Activated T-cell treated with anti-CD3 and anti-CD28 coated beads, Interleukin-2, amount 50 U/mL, for 1 hour (primary cell): ENCODE measurements at regions not wholly inside any gene's neighbourhood (a gene's known extent, or its start where the extent isn't known, plus 50 kb on each side); places are given as distances from the start of the nearest gene placed in this dataset.

Experiments used
- DNase-seq: peaks from one replicate; pipeline ENCODE4 v3.0.0-alpha.2; 2020

DNA sequence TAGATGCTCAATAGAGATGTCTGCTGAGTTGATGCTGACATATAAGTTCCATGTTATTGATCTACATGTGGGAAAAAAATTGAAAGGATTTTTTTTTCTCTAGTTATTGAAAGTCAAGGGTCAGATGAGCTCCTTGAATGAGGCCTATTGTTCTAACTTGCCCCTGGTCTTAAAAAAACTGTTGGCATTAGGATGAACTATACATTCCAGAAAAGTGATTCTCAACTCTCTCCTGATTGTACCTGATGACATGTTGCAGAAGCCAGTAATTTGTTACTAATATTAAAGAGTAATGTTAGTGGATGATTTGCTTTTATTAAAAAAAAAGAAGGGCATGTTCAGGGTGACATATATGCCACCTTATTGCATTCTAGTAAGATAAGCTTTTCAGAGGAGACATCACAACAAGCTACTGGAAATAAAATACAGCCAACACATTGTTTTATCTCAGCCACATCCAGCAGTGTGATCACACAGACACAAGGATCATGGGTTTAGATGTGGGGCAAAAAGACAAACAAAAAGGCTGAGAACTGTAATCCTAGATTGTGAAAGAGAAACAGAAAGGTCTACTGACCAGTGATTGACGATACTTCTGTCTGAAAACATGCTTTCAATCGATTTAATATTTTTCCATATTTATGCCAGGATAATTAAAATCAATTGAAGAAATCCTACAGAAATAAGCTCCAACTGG, 1314.1 kb upstream of the C9orf72 start:
- no peak for DNase-seq

DNA sequence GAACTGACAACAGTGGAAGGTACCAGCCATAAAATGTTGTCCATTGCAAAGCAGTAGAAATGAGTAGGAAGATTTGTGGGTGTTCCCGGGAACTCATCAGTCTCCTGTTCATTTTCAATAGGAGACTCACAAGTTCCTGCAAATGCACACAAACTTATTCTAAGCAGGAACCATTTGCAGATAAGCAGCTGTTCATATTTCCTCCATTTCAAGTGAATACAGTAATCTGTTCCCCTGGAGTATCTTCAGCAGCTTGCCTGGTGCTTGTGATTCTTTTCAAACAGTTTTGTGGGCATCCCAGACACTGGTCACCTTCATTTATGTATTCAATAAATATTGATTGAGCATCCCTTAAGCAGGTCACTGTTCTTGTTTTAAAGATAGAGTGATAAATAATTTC, 1315.5 kb upstream of the C9orf72 start:
- DNase-seq: no peak

GRCh38 chr9:28892538-28892937, 1319.3 kb upstream of the C9orf72 start:
- DNase-seq: no peak

DNA sequence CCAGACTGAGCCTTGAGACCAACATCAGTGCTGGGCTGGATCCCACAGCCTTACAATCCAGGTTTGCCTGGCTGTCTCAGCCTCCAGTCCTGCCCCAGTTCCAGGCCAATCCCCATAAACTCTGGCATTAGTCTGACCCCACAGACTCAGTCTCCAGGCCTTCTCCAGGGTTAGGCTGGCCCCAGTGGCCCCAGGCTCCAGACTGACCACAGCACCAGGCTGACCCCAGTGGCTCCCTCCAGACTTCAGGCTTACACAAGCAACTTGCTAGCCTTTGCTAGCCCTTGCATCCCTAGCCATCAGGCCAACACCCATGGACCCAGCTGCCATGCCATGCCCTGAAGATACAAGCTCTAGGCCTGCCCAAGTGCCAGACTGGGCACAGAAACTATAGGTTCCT, 1326.0 kb upstream of the C9orf72 start:
- DNase-seq: no peak

DNA sequence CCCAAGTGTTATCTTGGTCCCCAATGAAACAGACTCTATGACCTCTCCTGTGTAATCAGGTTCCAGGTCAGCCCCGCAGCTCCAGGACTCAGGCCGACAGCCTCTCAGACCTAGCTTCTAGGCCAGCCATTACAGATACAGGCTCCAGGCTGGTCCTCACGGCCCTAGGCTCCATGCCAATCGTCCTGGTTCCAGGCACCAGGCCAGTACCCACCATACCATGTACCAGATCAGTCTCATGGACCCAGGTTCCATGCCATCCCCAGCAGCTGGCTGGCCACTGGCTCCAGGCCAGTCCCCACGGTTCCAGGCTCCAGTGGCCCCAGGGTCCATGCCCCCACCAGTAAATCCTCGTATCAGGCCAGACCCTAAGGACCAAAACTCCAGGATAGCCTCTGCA, 1326.6 kb upstream of the C9orf72 start:
- no peak for DNase-seq

GRCh38 chr9:28900406-28900805, 1327.1 kb upstream of the C9orf72 start:
- no peak for DNase-seq

DNA sequence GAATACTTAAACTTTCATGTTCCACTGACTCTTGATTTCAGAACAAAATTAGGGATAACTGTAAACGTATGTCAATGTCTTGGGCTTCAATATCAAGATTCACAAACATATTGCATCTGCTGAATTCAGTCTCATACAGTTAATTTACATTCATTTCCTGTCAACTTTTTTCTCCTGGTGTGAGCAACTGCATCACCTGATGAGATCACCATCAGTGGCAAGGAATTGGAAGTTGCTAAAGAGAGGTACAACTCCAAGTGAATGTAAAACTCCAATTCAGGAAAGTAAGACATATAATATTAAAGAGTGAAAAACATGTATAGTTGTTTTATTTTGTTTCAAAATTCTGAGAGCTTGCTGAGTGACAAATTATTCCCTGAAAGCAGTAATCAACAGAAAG, 1336.2 kb upstream of the C9orf72 start:
- no peak for DNase-seq

- DNase-seq: no peak
These were observed 1339.3 kb upstream of the C9orf72 start for GRCh38 chr9:28912621-28913020.

DNA sequence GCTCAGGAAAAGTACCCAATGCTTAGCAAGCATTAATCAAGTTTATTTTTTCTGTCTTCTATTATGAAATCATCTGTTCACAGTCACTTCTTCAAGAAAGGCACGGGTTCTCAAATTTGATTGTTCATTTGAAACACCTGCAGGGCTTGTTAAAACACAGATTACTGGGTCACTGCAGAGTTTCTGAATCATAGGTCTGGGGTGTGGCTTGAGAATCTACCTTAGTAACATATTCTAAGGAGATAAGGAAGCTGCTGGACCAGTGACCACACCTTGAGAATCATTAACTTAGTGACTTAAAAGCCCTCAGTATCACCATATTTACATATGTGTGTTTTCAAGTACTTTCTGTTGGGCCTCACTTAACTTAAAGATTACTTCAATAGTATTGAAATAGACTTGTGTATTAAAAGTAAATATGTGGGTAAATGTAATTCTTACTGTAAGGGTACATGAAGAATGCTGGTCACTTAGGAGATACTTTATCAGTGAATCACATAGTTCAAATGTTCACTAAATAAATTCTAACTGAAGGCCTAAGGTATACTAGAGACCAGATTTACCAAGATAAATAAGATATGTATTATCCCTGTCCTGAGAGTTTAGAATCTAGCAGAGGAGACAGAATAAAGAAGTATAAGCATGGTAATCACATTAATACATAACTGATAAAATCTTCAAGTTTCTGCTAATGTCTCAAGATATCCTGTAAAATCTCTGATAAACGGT, 1342.1 kb upstream of the C9orf72 start:
- no peak for DNase-seq

GRCh38 chr9:28916348-28916747, 1343.1 kb upstream of the C9orf72 start:
- no peak for DNase-seq

GRCh38 chr9:28921857-28922500, 1348.7 kb upstream of the C9orf72 start:
- DNase-seq: no peak

DNA sequence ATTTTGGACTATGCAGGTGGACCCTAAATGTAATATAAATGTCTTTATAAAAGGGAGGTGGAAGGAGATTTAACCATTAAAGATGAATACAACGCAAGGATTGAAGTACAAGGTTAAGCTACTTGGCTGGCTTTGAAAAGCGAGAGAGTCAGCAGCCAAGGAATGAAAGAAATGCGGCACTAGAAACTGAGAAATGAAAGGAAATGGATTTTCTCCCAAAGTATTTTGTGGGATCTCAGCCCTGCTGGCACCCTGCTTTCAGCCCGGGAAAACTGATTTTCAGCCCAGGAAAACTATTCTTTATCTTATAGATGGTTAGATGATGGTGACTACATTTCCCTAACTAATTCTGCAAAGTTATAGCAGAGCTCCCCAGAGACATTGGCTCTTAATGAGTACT, 1349.6 kb upstream of the C9orf72 start:
- no peak for DNase-seq

DNA sequence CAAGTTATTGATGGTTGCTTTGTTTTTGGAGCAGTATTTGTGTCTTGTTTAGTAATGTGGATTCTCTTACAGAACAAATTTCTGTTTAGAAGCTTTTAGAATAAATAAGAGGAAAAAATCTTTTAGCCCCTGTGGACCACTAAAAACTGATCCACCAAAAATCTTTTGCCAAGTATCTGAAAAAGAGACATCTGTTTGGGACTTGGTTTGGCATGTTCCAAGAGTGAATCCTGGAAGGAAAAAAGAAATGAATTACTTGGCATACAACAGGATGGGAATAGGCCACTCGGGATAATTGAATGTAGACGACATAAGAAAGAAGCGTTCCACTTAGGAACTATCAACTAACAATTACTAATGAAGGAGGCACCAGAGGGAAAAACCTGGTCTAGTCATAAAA, 1350.1 kb upstream of the C9orf72 start:
- no peak for DNase-seq

GRCh38 chr9:28925157-28925556, 1351.9 kb upstream of the C9orf72 start:
- DNase-seq: no peak

DNA sequence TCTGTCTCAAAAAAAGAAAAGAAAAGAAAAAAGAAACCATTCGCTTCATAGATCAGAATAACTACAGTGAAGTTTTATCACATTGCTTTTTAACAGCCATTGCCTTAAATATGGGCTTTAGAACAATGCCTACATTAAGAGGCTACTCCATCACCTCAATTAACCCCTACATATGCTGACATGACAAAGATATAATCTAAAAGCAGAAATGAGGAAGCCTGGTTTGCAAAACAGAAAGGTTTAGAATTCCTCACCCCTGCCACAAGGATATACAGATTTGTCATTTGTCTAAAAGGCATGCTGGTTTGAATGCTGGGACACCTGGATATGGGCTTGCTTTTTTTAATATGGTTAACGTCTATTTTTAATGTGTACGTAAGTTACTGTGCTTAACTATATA, 1353.0 kb upstream of the C9orf72 start:
- no peak for DNase-seq

- no peak for DNase-seq
These were observed 1354.4 kb upstream of the C9orf72 start for GRCh38 chr9:28927691-28928090.

DNA sequence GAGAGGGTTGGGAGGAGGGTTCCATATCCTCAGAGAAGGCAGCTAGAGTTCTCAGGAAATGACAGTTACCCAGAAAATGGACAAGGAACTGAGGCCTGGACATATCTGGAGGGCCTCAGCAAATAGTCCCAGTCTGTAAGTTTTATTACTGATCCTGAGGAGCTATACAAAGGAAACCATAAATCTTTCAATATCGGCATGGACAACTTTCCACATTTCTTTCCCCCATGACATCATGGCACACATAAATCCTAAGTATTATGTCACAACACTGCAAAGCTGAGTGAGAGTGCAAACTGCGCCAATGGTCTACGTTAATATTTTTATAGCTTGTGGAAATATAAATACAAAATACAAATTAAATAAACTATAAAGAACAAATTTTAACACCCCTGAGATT, 1356.2 kb upstream of the C9orf72 start:
- DNase-seq: no peak

GRCh38 chr9:28930766-28931165, 1357.5 kb upstream of the C9orf72 start:
- DNase-seq: no peak

GRCh38 chr9:28934111-28934510, 1360.8 kb upstream of the C9orf72 start:
- no peak for DNase-seq

DNA sequence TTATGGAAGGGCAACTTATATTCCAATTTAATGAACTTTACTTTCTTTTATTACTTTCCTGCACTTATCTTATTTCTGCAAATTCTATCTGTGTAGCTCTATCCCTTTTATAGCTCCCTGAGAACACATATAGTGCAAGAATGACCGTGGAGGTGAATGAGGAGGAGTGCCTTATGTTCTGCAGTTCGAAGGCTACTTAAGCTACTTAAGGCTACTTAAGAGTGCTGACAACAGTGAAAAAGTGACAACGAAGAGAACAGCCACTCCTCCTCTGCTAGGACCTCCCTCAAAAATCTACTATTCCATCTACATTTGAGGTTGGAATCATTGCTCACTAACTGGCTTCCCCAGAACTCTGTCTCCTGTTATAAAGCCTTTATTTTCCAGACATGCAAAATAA, 1365.7 kb upstream of the C9orf72 start:
- no peak for DNase-seq

DNA sequence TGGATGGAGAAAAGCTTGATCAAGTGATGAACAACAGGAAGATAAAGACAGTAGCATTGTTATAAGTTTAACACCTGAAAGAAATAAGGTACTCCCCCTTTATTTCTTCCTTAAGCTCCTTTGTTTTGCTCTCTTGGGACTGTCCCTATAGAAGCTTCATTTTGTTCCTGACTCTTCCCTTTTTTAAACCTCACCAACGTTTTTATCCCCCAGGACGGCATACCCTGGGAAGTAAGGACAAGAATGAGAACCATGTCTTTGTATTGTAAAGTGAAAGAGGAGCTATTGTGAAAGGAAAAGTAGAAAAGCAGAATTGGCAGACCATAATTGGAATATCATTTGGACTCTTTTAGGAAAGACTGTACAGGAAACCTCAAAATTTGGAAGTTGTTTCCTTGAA, 1368.6 kb upstream of the C9orf72 start:
- DNase-seq: no peak

DNA sequence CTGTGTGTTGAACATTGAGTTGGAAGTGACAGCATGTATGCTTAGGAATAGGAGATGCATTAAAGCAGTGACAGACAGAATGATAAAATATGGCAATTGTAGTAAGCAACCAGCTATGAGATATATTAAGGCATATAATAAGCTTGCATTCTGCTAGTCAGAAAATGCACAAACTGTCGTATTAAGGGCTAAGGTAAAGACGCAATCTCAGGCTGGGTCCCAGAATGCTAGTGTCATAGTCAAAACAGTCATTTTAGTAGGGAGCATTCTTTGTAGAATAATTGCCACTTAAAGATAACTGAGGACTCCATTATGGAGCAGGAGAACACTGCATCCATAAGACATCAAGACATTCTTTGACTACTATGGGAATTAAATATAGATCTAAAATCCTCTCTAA, 1369.7 kb upstream of the C9orf72 start:
- DNase-seq: no peak

- no peak for DNase-seq
These were observed 1373.4 kb upstream of the C9orf72 start for GRCh38 chr9:28946648-28947047.

DNA sequence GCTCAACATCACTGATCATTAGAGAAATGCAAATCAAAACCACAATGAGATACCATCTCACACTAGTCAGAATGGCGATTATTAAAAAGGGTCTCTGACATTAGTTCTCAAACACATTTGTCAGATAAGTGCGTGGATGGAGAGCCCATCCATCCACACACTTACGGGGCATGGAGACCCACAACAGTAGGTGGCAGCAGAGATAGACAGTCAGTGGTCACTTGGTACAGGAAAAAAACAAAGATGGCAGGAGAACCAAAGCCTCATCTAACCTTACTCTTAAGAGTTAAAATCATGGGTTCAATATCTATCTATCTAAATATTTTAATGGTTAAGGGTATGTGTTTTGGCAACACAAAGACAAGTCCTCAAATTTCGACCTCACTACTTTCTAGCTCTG, 1378.7 kb upstream of the C9orf72 start:
- DNase-seq: no peak
